H9 (cell line): ENCODE measurements at regions not wholly inside any gene's neighbourhood (a gene's known extent, or its start where the extent isn't known, plus 50 kb on each side); places are given as distances from the start of the nearest gene placed in this dataset.

ENCODE experiments used
- DNase-seq: peaks from one replicate; pipeline ENCODE4 v3.0.0-alpha.2; 2017
- H2AFZ ChIP-seq: one replicate; pipeline ENCODE4 v1.6.1; 2013; ENCODE audit warnings: mild to moderate bottlenecking, low read length, control low read depth, moderate library complexity
- H2AK5ac ChIP-seq: 2 replicates; pipeline ENCODE4 v1.6.1; 2013; ENCODE audit warnings: low read length, control low read depth, mixed read lengths; ENCODE audit not compliant: insufficient read length
- H2BK120ac ChIP-seq: one replicate; pipeline ENCODE4 v1.6.1; 2013; ENCODE audit warnings: low read depth, mild to moderate bottlenecking, low read length, control low read depth, inconsistent platforms; ENCODE audit not compliant: poor library complexity, severe bottlenecking
- H2BK12ac ChIP-seq: 2 replicates; pipeline ENCODE4 v1.6.1; 2013; ENCODE audit warnings: low read length, control low read depth, mixed read lengths, low read depth; ENCODE audit not compliant: insufficient read length
- H2BK15ac ChIP-seq: 2 replicates; pipeline ENCODE4 v1.6.1; 2013; ENCODE audit warnings: low read depth, low read length, control low read depth
- H2BK20ac ChIP-seq: one replicate; pipeline ENCODE4 v1.6.1; 2013; ENCODE audit warnings: low read depth, mild to moderate bottlenecking, low read length, control low read depth, inconsistent platforms; ENCODE audit not compliant: poor library complexity, severe bottlenecking
- H2BK5ac ChIP-seq: 2 replicates; pipeline ENCODE4 v1.6.1; 2013; ENCODE audit warnings: low read length, control low read depth, mixed read lengths; ENCODE audit not compliant: insufficient read length
- H3K14ac ChIP-seq: 2 replicates; pipeline ENCODE4 v1.6.1; 2013; ENCODE audit warnings: low read length, control low read depth; ENCODE audit not compliant: insufficient read depth
- H3K18ac ChIP-seq: 2 replicates; pipeline ENCODE4 v1.6.1; 2013; ENCODE audit warnings: low read depth, mild to moderate bottlenecking, mixed read lengths, low read length, control low read depth; ENCODE audit not compliant: insufficient read length
- H3K23ac ChIP-seq: 2 replicates; pipeline ENCODE4 v1.6.1; 2013; ENCODE audit warnings: low read length, control low read depth, mixed read lengths, low read depth; ENCODE audit not compliant: insufficient read length
- H3K23me2 ChIP-seq: 2 replicates; pipeline ENCODE4 v1.6.1; 2013; ENCODE audit warnings: low read depth, mild to moderate bottlenecking, mixed read lengths, low read length, control low read depth; ENCODE audit not compliant: insufficient read length, poor library complexity, severe bottlenecking
- H3K27ac ChIP-seq: 2 replicates; pipeline ENCODE4 v1.5.1; 2013; ENCODE audit warnings: low read length, control low read depth, mixed read lengths, low read depth; ENCODE audit not compliant: insufficient read length
- H3K27me3 ChIP-seq: 2 replicates; pipeline ENCODE4 v1.6.1; 2013; ENCODE audit warnings: low read length, control low read depth, inconsistent platforms; ENCODE audit not compliant: insufficient read depth
- H3K4ac ChIP-seq: 2 replicates; pipeline ENCODE4 v1.6.1; 2013; ENCODE audit warnings: low read depth, mild to moderate bottlenecking, control low read depth, inconsistent platforms, low read length, moderate library complexity
- H3K4me1 ChIP-seq: 2 replicates; pipeline ENCODE4 v1.6.1; 2013; ENCODE audit warnings: low read length, control low read depth, inconsistent platforms; ENCODE audit not compliant: insufficient read depth
- H3K4me2 ChIP-seq: 2 replicates; pipeline ENCODE4 v1.6.1; 2013; ENCODE audit warnings: low read length, control low read depth, mixed read lengths; ENCODE audit not compliant: insufficient read length, insufficient read depth
- H3K56ac ChIP-seq: 2 replicates; pipeline ENCODE4 v1.6.1; 2013; ENCODE audit warnings: low read depth, mild to moderate bottlenecking, mixed read lengths, low read length, control low read depth; ENCODE audit not compliant: insufficient read length
- H3K79me1 ChIP-seq: 2 replicates; pipeline ENCODE4 v1.6.1; 2013; ENCODE audit warnings: low read depth, mild to moderate bottlenecking, moderate library complexity, low read length, control low read depth, inconsistent platforms; ENCODE audit not compliant: insufficient read depth, poor library complexity, severe bottlenecking
- H3K79me2 ChIP-seq: 2 replicates; pipeline ENCODE4 v1.6.1; 2013; ENCODE audit warnings: low read length, control low read depth, inconsistent platforms; ENCODE audit not compliant: insufficient read depth
- H3K9ac ChIP-seq: 2 replicates; pipeline ENCODE4 v1.6.1; 2013; ENCODE audit warnings: low read length, control low read depth, mixed read lengths; ENCODE audit not compliant: insufficient read length; ENCODE audit errors: extremely low read depth
- H3K9me3 ChIP-seq: one replicate; pipeline ENCODE4 v1.6.1; 2013; ENCODE audit warnings: low read depth, low read length, inconsistent platforms; ENCODE audit not compliant: control insufficient read depth
- H3T11ph ChIP-seq: one replicate; pipeline ENCODE4 v1.6.1; 2013; ENCODE audit warnings: mild to moderate bottlenecking, low read length, control low read depth, inconsistent platforms
- H4K20me1 ChIP-seq: one replicate; pipeline ENCODE4 v1.6.1; 2013; ENCODE audit not compliant: control insufficient read depth, insufficient read length, insufficient read depth
- H4K5ac ChIP-seq: 2 replicates; pipeline ENCODE4 v1.6.1; 2013; ENCODE audit warnings: low read depth, mild to moderate bottlenecking, mixed read lengths, low read length, control low read depth; ENCODE audit not compliant: insufficient read length
- H4K8ac ChIP-seq: replicated peaks from 2 replicates; pipeline ENCODE4 v1.6.1; 2013; ENCODE audit warnings: low read length, control low read depth, mixed read lengths, low read depth; ENCODE audit not compliant: insufficient read length
- H4K91ac ChIP-seq: 2 replicates; pipeline ENCODE4 v1.6.1; 2013; ENCODE audit warnings: low read depth, mild to moderate bottlenecking, moderate library complexity, mixed read lengths, low read length, control low read depth; ENCODE audit not compliant: insufficient read length
- H3K27ac Mint-ChIP-seq, 3 experiments: 2 replicates in 2 of 3; 3 replicates in 1 of 3; pipeline ENCODE4 v1.8.0; 2020 to 2021; ENCODE audit warnings: mixed read lengths in 3 of 3, mild to moderate bottlenecking in 1 of 3, moderate library complexity in 1 of 3
- H3K27me3 Mint-ChIP-seq: 2 replicates; pipeline ENCODE4 v1.8.0; 2021; ENCODE audit warnings: low read depth, mild to moderate bottlenecking, moderate library complexity, mixed read lengths
- H3K36me3 Mint-ChIP-seq, 3 experiments: 2 replicates in 2 of 3; 3 replicates in 1 of 3; pipeline ENCODE4 v1.8.0; 2020 to 2021; ENCODE audit warnings: low read depth in 3 of 3, mixed read lengths in 3 of 3; ENCODE audit not compliant: insufficient read depth in 1 of 3
- H3K4me1 Mint-ChIP-seq, 2 experiments: 2 replicates each; pipeline ENCODE4 v1.8.0; 2020; ENCODE audit warnings: mixed read lengths in 2 of 2
- H3K4me3 Mint-ChIP-seq, 2 experiments: 2 replicates in 1 of 2; 3 replicates in 1 of 2; pipeline ENCODE4 v1.8.0; 2020 to 2021; ENCODE audit warnings: mild to moderate bottlenecking in 2 of 2, mixed read lengths in 2 of 2, moderate library complexity in 1 of 2
- H3K9me3 Mint-ChIP-seq, 2 experiments: 2 replicates in 1 of 2; 3 replicates in 1 of 2; pipeline ENCODE4 v1.8.0; 2020; ENCODE audit warnings: mild to moderate bottlenecking in 2 of 2, mixed read lengths in 2 of 2, moderate library complexity in 1 of 2
- WGBS: extraction: QIAGEN DNeasy Blood & Tissue Kit; methylation state at CpG from one replicate; pipeline ENCODE4 v1.1.7; 2013; ENCODE audit warnings: missing lambda C conversion rate, low lambda C conversion rate, mixed read lengths; ENCODE audit not compliant: insufficient read length; ENCODE audit errors: extremely low coverage; 5-methylcytosine and 5-hydroxymethylcytosine counted together
- TF ChIP-seq, protein P1 (sequence below): fragments of 200-600 bp; sonication (generic); conservative IDR thresholded peaks from 3 replicates; pipeline ENCODE4 v1.8.0; 2021; ENCODE audit warnings: antibody characterized with exemption, mild to moderate bottlenecking

DNA sequence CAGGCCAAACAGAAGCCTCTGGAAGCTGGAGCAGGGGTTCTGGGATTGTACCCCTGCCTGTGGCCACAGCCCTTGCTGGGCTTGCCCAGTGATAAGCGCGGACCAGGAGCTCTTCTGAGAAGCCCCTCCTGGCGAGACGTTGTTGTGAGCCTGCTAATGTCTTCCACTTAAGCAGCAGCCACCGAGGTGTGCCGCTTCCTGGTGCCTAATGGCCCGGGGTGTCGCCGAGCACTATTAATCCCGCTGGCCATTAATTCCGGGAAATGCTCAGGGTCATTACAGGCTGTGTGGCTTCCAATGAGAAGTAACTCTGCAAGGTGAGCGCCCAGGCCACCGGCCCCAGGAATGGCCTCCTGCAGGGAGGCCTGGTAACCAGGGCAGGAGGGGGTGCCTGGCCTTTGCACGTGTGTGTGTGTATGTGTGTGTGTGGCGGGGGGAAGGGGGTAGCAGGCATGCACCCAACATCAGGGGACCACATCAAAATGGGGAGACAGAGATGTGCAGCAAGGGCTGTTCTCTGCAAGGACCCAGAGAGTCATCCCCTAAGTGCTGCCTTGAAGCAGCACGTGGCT is 175.0 kb downstream of the URI1 start:
- H4K20me1 ChIP-seq: peaks cover 2% of the 10 kb centered on the region
- H2BK5ac ChIP-seq: no peak overlapping the region
- no peaks in the 10 kb centered on the region for H3K23me2 ChIP-seq
- H3K9ac ChIP-seq: no peak overlapping the region
- no peaks in the 10 kb centered on the region for H3K9me3 ChIP-seq
- H3K14ac ChIP-seq: no peak overlapping the region
- H4K91ac ChIP-seq: no peak overlapping the region
- no peaks in the 10 kb centered on the region for H3K79me2 ChIP-seq
- no peak overlapping the region for H3K4ac ChIP-seq
- H3K56ac ChIP-seq: no peak overlapping the region
- Mint-ChIP-seq H3K9me3 (no peaks in the 10 kb centered on the region), H3K4me3 (no peak overlapping the region), H3K27me3 (peaks cover 2% of the 10 kb centered on the region), H3K27ac (peak overlapping the region in 1 of 3 experiments; percentile 47; a peak in 2 of 7 replicates), H3K36me3 (no peaks in the 10 kb centered on the region; a peak in 1 of 7 replicates), H3K4me1 (peaks cover 2 to 4% of the 10 kb centered on the region in 2 experiments; a peak in 3 of 4 replicates)
- H2AK5ac ChIP-seq: no peak overlapping the region
- no peak overlapping the region for H4K5ac ChIP-seq
- no CpG with 5 or more reads among the region's 16 CpGs for WGBS
- H2BK20ac ChIP-seq: no peak overlapping the region
- no peak overlapping the region for H2BK12ac ChIP-seq
- no peaks in the 10 kb centered on the region for H3K79me1 ChIP-seq
- no peak overlapping the region for H3T11ph ChIP-seq
- no peaks in the 10 kb centered on the region; the same call in 1 of the 2 replicates for H3K27me3 ChIP-seq
- H3K27ac ChIP-seq: no peak overlapping the region
- no peaks in the 10 kb centered on the region for H3K4me1 ChIP-seq
- H2AFZ ChIP-seq: no peak overlapping the region
- no peak overlapping the region for H2BK15ac ChIP-seq
- H4K8ac ChIP-seq: no peak overlapping the region
- no peak overlapping the region for H3K23ac ChIP-seq
- TF ChIP-seq, protein P1, sequence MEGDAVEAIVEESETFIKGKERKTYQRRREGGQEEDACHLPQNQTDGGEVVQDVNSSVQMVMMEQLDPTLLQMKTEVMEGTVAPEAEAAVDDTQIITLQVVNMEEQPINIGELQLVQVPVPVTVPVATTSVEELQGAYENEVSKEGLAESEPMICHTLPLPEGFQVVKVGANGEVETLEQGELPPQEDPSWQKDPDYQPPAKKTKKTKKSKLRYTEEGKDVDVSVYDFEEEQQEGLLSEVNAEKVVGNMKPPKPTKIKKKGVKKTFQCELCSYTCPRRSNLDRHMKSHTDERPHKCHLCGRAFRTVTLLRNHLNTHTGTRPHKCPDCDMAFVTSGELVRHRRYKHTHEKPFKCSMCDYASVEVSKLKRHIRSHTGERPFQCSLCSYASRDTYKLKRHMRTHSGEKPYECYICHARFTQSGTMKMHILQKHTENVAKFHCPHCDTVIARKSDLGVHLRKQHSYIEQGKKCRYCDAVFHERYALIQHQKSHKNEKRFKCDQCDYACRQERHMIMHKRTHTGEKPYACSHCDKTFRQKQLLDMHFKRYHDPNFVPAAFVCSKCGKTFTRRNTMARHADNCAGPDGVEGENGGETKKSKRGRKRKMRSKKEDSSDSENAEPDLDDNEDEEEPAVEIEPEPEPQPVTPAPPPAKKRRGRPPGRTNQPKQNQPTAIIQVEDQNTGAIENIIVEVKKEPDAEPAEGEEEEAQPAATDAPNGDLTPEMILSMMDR: no peak
- no peak for DNase-seq
- no peak overlapping the region for H3K18ac ChIP-seq
- no peak overlapping the region for H2BK120ac ChIP-seq
- H3K4me2 ChIP-seq: no peak overlapping the region
